Neural crest cell (in vitro differentiated cells): ENCODE measurements at regions not wholly inside any gene's neighbourhood (a gene's known extent, or its start where the extent isn't known, plus 50 kb on each side); places are given as distances from the start of the nearest gene placed in this dataset.
A peak's percentile ranks its signal among the peaks of the same experiment; 100 is the strongest.

ENCODE experiments used
- DNase-seq: peaks from one replicate; pipeline ENCODE4 v3.0.0; 2021; ENCODE audit warnings: low read depth, mixed read lengths, low spot score
- H3K27ac Mint-ChIP-seq: one replicate; pipeline ENCODE4 v1.8.0; 2021; ENCODE audit warnings: mild to moderate bottlenecking, mixed read lengths; ENCODE audit not compliant: unreplicated experiment
- H3K27me3 Mint-ChIP-seq: 2 replicates; pipeline ENCODE4 v1.8.0; 2021; ENCODE audit warnings: low read depth, mild to moderate bottlenecking, mixed read lengths
- H3K36me3 Mint-ChIP-seq: 2 replicates; pipeline ENCODE4 v1.8.0; 2021; ENCODE audit warnings: low read depth, mild to moderate bottlenecking, mixed read lengths
- H3K4me1 Mint-ChIP-seq: 2 replicates; pipeline ENCODE4 v1.8.0; 2021; ENCODE audit warnings: mixed read lengths
- H3K4me3 Mint-ChIP-seq: one replicate; pipeline ENCODE4 v1.8.0; 2021; ENCODE audit warnings: mild to moderate bottlenecking, mixed read lengths
- H3K9me3 Mint-ChIP-seq: 2 replicates; pipeline ENCODE4 v1.8.0; 2021; ENCODE audit warnings: mixed read lengths
- CTCF ChIP-seq: fragments of 200-600 bp; sonication (generic); conservative IDR thresholded peaks from 2 replicates; pipeline ENCODE4 v1.5.0; 2021; ENCODE audit warnings: antibody characterized with exemption, mild to moderate bottlenecking

DNA sequence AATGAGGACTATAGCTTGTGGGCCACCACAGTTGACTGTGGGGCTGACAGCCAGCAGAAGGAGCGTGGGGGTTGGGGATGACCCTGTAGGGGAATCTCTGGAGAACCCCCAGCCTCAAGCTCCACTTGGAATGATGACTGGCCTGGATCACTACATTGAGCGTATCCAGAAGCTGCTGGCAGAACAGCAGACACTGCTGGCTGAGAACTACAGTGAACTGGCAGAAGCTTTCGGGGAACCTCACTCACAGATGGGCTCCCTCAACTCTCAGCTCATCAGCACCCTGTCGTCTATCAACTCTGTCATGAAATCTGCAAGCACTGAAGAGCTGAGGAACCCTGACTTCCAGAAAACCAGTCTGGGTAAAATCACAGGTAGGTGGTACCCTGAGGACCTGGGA, 128.4 kb upstream of the DMRT1 start:
- Mint-ChIP-seq H3K27me3 (peaks cover 14% of the 10 kb centered on the region), H3K4me3 (no peak overlapping the region), H3K27ac (no peak overlapping the region), H3K36me3 (peaks cover 26% of the 10 kb centered on the region), H3K4me1 (peaks cover 43% of the 10 kb centered on the region), H3K9me3 (no peaks in the 10 kb centered on the region)
- DNase-seq: no peak
- no peak for TF ChIP-seq CTCF

- no peaks in the 10 kb centered on the region for H3K9me3 Mint-ChIP-seq
- no peaks in the 10 kb centered on the region for H3K27me3 Mint-ChIP-seq
- no peak overlapping the region for H3K27ac Mint-ChIP-seq
- H3K4me1 Mint-ChIP-seq: peaks cover 30% of the 10 kb centered on the region
- peaks cover 26% of the 10 kb centered on the region for H3K36me3 Mint-ChIP-seq
- peak overlapping the region; percentile 27 for H3K4me3 Mint-ChIP-seq
- no peak for TF ChIP-seq CTCF
- no peak for DNase-seq
These were observed 126.8 kb upstream of the DMRT1 start for GRCh38 chr9:714675-715074.

DNA sequence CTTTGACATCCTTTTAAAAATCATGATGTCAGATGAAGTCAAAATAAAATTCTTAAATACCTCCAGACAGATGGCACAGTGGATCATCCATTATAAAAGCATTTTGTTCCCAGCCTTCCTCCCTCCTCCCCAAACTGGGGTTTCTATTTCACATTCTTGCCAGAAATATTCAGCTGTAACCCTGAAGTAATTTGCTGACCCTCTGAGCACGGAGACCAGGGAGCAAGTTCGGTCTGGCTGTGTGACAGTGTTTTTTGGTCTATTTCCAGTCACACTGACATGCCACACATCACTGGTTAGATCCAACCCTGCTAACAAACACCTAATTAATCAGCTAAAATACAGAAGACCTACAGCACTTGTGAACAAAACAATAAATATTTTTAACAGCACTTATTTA, 126.2 kb upstream of the DMRT1 start:
- TF ChIP-seq CTCF: no peak
- DNase-seq: no peak
- H3K36me3 Mint-ChIP-seq: peaks cover 26% of the 10 kb centered on the region
- H3K9me3 Mint-ChIP-seq: no peaks in the 10 kb centered on the region
- H3K4me1 Mint-ChIP-seq: peaks cover 30% of the 10 kb centered on the region
- no peaks in the 10 kb centered on the region for H3K27me3 Mint-ChIP-seq
- no peak overlapping the region for H3K4me3 Mint-ChIP-seq
- H3K27ac Mint-ChIP-seq: no peak overlapping the region

- H3K27me3 Mint-ChIP-seq: no peaks in the 10 kb centered on the region
- DNase-seq: no peak
- H3K4me1 Mint-ChIP-seq: peaks cover 28% of the 10 kb centered on the region
- no peak overlapping the region for H3K4me3 Mint-ChIP-seq
- H3K27ac Mint-ChIP-seq: peak overlapping the region; percentile 58
- no peaks in the 10 kb centered on the region for H3K9me3 Mint-ChIP-seq
- H3K36me3 Mint-ChIP-seq: peaks cover 22% of the 10 kb centered on the region
- no peak for TF ChIP-seq CTCF
These were observed 125.6 kb upstream of the DMRT1 start for GRCh38 chr9:715743-716400.

- Mint-ChIP-seq H3K27me3 (no peaks in the 10 kb centered on the region), H3K36me3 (peaks cover 7% of the 10 kb centered on the region), H3K27ac (no peak overlapping the region), H3K9me3 (no peaks in the 10 kb centered on the region), H3K4me3 (no peak overlapping the region), H3K4me1 (peaks cover 27% of the 10 kb centered on the region)
- no peak for TF ChIP-seq CTCF
- no peak for DNase-seq
These were observed 123.8 kb upstream of the DMRT1 start for GRCh38 chr9:717722-718121.
